ENCODE measurements at regions not wholly inside any gene's neighbourhood (a gene's known extent, or its start where the extent isn't known, plus 50 kb on each side); places are given as distances from the start of the nearest gene placed in this dataset.

DNA sequence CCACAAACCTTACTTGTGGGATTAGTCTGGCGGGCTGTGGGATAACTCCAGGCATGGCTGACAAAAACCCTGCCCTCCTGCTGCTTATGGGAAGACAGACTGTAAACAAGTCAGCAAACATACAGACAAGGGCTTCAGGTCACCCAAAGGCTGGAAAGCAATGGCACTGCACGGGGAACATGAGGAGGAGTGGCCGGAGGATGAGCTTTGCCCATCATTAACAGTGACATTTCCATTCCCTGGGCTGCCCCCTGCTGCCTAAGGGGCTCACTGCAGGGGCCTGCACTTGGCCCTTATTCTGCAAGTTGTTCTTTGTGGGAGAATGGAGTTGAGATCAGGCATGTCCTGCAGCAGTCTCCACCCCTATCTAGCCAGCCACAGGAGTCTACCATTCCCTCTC lies 91.3 kb downstream of the UQCRFS1 start:
- TF ChIP-seq, protein P1, sequence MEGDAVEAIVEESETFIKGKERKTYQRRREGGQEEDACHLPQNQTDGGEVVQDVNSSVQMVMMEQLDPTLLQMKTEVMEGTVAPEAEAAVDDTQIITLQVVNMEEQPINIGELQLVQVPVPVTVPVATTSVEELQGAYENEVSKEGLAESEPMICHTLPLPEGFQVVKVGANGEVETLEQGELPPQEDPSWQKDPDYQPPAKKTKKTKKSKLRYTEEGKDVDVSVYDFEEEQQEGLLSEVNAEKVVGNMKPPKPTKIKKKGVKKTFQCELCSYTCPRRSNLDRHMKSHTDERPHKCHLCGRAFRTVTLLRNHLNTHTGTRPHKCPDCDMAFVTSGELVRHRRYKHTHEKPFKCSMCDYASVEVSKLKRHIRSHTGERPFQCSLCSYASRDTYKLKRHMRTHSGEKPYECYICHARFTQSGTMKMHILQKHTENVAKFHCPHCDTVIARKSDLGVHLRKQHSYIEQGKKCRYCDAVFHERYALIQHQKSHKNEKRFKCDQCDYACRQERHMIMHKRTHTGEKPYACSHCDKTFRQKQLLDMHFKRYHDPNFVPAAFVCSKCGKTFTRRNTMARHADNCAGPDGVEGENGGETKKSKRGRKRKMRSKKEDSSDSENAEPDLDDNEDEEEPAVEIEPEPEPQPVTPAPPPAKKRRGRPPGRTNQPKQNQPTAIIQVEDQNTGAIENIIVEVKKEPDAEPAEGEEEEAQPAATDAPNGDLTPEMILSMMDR (IDR thresholded peaks at IDR 0.05 in 8 of 11, conservative IDR thresholded peaks at IDR 0.05 in 3 of 11) = peak in 5 of 11 experiments; percentile 7 to 38 (median 23)
- no peak for TF ChIP-seq POLR2A (IDR thresholded peaks at IDR 0.05)

All from spleen (tissue), 7 donors.